ENCODE measurements at regions not wholly inside any gene's neighbourhood (a gene's known extent, or its start where the extent isn't known, plus 50 kb on each side); places are given as distances from the start of the nearest gene placed in this dataset.

GRCh38 chr3:56855856-56856512 lies 54.2 kb upstream of the ARHGEF3 start:
- H3K27ac ChIP-seq (ENCODE audit: low read length) = no peak overlapping the region
- H3K27me3 ChIP-seq (replicated peaks; ENCODE audit: insufficient read depth, low read length) = no peaks in the 10 kb centered on the region
- H3K79me2 ChIP-seq (ENCODE audit: low read length) = no peaks in the 10 kb centered on the region
- no peaks in the 10 kb centered on the region for H3K9me3 ChIP-seq (replicated peaks; ENCODE audit: insufficient read depth, low read length)
- TF ChIP-seq EZH2 (optimal IDR thresholded peaks at IDR 0.05; ENCODE audit: low read depth, low read length) (no peak), CTCF (IDR thresholded peaks at IDR 0.05; ENCODE audit: low read length) (peak; percentile 74), EZH2phosphoT487 (IDR thresholded peaks at IDR 0.05; ENCODE audit: low read length) (no peak)
- H3K9ac ChIP-seq (ENCODE audit: low read length) = no peak overlapping the region
- no peak overlapping the region for H3K4me3 ChIP-seq (ENCODE audit: low read length)
- DNase-seq = peak; percentile 32
- H2AFZ ChIP-seq (ENCODE audit: low read length) = no peak overlapping the region
- no peak overlapping the region for H3K4me2 ChIP-seq (ENCODE audit: low read depth, low read length)
- H4K20me1 ChIP-seq (ENCODE audit: insufficient read depth, low read length) = no peaks in the 10 kb centered on the region
- H3F3A ChIP-seq (ENCODE audit: insufficient read depth, low read length) = no peaks in the 10 kb centered on the region
- no peaks in the 10 kb centered on the region for H3K9me2 ChIP-seq (replicated peaks; ENCODE audit: insufficient read depth, low read length)
- no peaks in the 10 kb centered on the region for H3K36me3 ChIP-seq (replicated peaks; ENCODE audit: insufficient read depth, low read length)
- H3K4me1 ChIP-seq (ENCODE audit: low read length) = no peaks in the 10 kb centered on the region

GRCh38 chr3:56854856-56855611 lies 53.3 kb upstream of the ARHGEF3 start:
- no peak for TF ChIP-seq CTCF (IDR thresholded peaks at IDR 0.05; ENCODE audit: low read length)
- TF ChIP-seq EZH2phosphoT487 (IDR thresholded peaks at IDR 0.05; ENCODE audit: low read length) = no peak
- TF ChIP-seq EZH2 (optimal IDR thresholded peaks at IDR 0.05; ENCODE audit: low read depth, low read length) = no peak
- Histone ChIP-seq H3K4me1 (ENCODE audit: low read length) (no peaks in the 10 kb centered on the region), H3K4me2 (ENCODE audit: low read depth, low read length) (no peak overlapping the region), H3K27me3 (replicated peaks; ENCODE audit: insufficient read depth, low read length) (no peaks in the 10 kb centered on the region), H3K9ac (ENCODE audit: low read length) (no peak overlapping the region), H3K79me2 (ENCODE audit: low read length) (no peaks in the 10 kb centered on the region), H3K4me3 (ENCODE audit: low read length) (no peak overlapping the region), H3F3A (ENCODE audit: insufficient read depth, low read length) (no peaks in the 10 kb centered on the region), H4K20me1 (ENCODE audit: insufficient read depth, low read length) (no peaks in the 10 kb centered on the region), H3K9me2 (replicated peaks; ENCODE audit: insufficient read depth, low read length) (no peaks in the 10 kb centered on the region), H3K27ac (ENCODE audit: low read length) (no peak overlapping the region), H2AFZ (ENCODE audit: low read length) (no peak overlapping the region), H3K36me3 (replicated peaks; ENCODE audit: insufficient read depth, low read length) (no peaks in the 10 kb centered on the region), H3K9me3 (replicated peaks; ENCODE audit: insufficient read depth, low read length) (no peaks in the 10 kb centered on the region)
- DNase-seq = no peak

- no peak for DNase-seq
- no peaks in the 10 kb centered on the region for H3K9me2 ChIP-seq (replicated peaks; ENCODE audit: insufficient read depth, low read length)
- no peak overlapping the region for H2AFZ ChIP-seq (ENCODE audit: low read length)
- no peak overlapping the region for H3K27ac ChIP-seq (ENCODE audit: low read length)
- H3K27me3 ChIP-seq (replicated peaks; ENCODE audit: insufficient read depth, low read length) = no peaks in the 10 kb centered on the region
- no peak overlapping the region for H3K4me3 ChIP-seq (ENCODE audit: low read length)
- no peaks in the 10 kb centered on the region for H3K36me3 ChIP-seq (replicated peaks; ENCODE audit: insufficient read depth, low read length)
- no peaks in the 10 kb centered on the region for H3F3A ChIP-seq (ENCODE audit: insufficient read depth, low read length)
- H3K79me2 ChIP-seq (ENCODE audit: low read length) = no peaks in the 10 kb centered on the region
- no peaks in the 10 kb centered on the region for H3K9me3 ChIP-seq (replicated peaks; ENCODE audit: insufficient read depth, low read length)
- H3K4me1 ChIP-seq (ENCODE audit: low read length) = no peaks in the 10 kb centered on the region
- no peak for TF ChIP-seq CTCF (IDR thresholded peaks at IDR 0.05; ENCODE audit: low read length)
- TF ChIP-seq EZH2phosphoT487 (IDR thresholded peaks at IDR 0.05; ENCODE audit: low read length) = no peak
- no peak for TF ChIP-seq EZH2 (optimal IDR thresholded peaks at IDR 0.05; ENCODE audit: low read depth, low read length)
- H4K20me1 ChIP-seq (ENCODE audit: insufficient read depth, low read length) = no peaks in the 10 kb centered on the region
- H3K4me2 ChIP-seq (ENCODE audit: low read depth, low read length) = no peak overlapping the region
- H3K9ac ChIP-seq (ENCODE audit: low read length) = no peak overlapping the region
These were observed 50.5 kb upstream of the ARHGEF3 start for GRCh38 chr3:56851966-56852884.

Data from MM.1S (cell line).